Calu3 (cell line): ENCODE measurements at regions not wholly inside any gene's neighbourhood (a gene's known extent, or its start where the extent isn't known, plus 50 kb on each side); places are given as distances from the start of the nearest gene placed in this dataset.

Source experiments
- BruUV-seq: library from RNA; stranded (reverse); fragments of 400-500 nt; replicated peaks from 2 replicates; lab custom pipeline; 2021; lab: Mats Ljungman, UMichigan
- CTCF ChIA-PET: fragments of 300-600 bp; sonication (Branson Sonifier 250); formaldehyde crosslinking; loops from one replicate; lab custom pipeline; 2022; ENCODE audit warnings: antibody characterized with exemption; lab: Charles Lee
- DNase-seq: peaks from one replicate; pipeline ENCODE4 v3.0.0; 2022
- H3K27ac Mint-ChIP-seq: one replicate; pipeline ENCODE4 v1.8.0; 2022; ENCODE audit warnings: mixed read lengths; ENCODE audit not compliant: unreplicated experiment
- H3K27me3 Mint-ChIP-seq: one replicate; pipeline ENCODE4 v1.8.0; 2022; ENCODE audit warnings: mixed read lengths; ENCODE audit not compliant: unreplicated experiment
- H3K36me3 Mint-ChIP-seq: one replicate; pipeline ENCODE4 v1.8.0; 2022; ENCODE audit warnings: mild to moderate bottlenecking, moderate library complexity, mixed read lengths; ENCODE audit not compliant: insufficient read depth, unreplicated experiment
- H3K4me1 Mint-ChIP-seq: one replicate; pipeline ENCODE4 v1.8.0; 2022; ENCODE audit warnings: mild to moderate bottlenecking, low read depth, mixed read lengths; ENCODE audit not compliant: unreplicated experiment
- H3K4me3 Mint-ChIP-seq: one replicate; pipeline ENCODE4 v1.8.0; 2022; ENCODE audit warnings: mild to moderate bottlenecking, low read depth, moderate library complexity, mixed read lengths; ENCODE audit not compliant: unreplicated experiment
- H3K9me3 Mint-ChIP-seq: one replicate; pipeline ENCODE4 v1.8.0; 2022; ENCODE audit warnings: low read depth, mixed read lengths; ENCODE audit not compliant: unreplicated experiment
- CTCF ChIP-seq: fragments of 200-600 bp; IDR thresholded peaks from one replicate; pipeline ENCODE4 v1.8.0; 2022; ENCODE audit warnings: antibody characterized with exemption; ENCODE audit not compliant: unreplicated experiment
- intact Hi-C: fragments of 100-400 bp; cut with micrococcal nuclease; formaldehyde crosslinking; loops from one replicate; pipeline ENCODE4 v1.10.0; 2022; ENCODE audit not compliant: unreplicated experiment

- CTCF ChIA-PET = interaction anchor here (0.5 to 0.7 kb wide), 4 partner anchors 8 to 566 kb away, joined by 3 to 4 read pairs (median 4); no protein-coding TSS in a partner anchor
- TF ChIP-seq CTCF = no peak
Measured at GRCh38 chr12:111214401-111214800, 154.5 kb downstream of the PHETA1 start.

GRCh38 chr12:111213561-111213960 is 155.3 kb downstream of the PHETA1 start:
- no peaks in the 10 kb centered on the region for H3K4me1 Mint-ChIP-seq
- H3K27me3 Mint-ChIP-seq = peaks cover 91% of the 10 kb centered on the region

More at GRCh38 chr12:111214401-111214800, 154.5 kb downstream of the PHETA1 start:
- intact Hi-C loops = no loop called here
- Mint-ChIP-seq H3K4me3 (no peak overlapping the region), H3K27me3 (peaks cover 94% of the 10 kb centered on the region), H3K36me3 (no peaks in the 10 kb centered on the region), H3K27ac (no peak overlapping the region), H3K4me1 (no peaks in the 10 kb centered on the region), H3K9me3 (no peaks in the 10 kb centered on the region)
- no TSS peak for BruUV-seq
- no peak for DNase-seq

GRCh38 chr12:111212814-111213456 is 156.0 kb downstream of the PHETA1 start:
- CTCF ChIA-PET = no interaction called here
- no peak for TF ChIP-seq CTCF
- Mint-ChIP-seq H3K27me3 (peaks cover 91% of the 10 kb centered on the region), H3K4me3 (no peak overlapping the region), H3K4me1 (no peaks in the 10 kb centered on the region), H3K36me3 (no peaks in the 10 kb centered on the region), H3K9me3 (no peaks in the 10 kb centered on the region), H3K27ac (no peak overlapping the region)
- DNase-seq = no peak
- intact Hi-C loops = no loop called here
- BruUV-seq = no TSS peak

More at GRCh38 chr12:111213561-111213960, 155.3 kb downstream of the PHETA1 start:
- no peak overlapping the region for H3K27ac Mint-ChIP-seq
- intact Hi-C loops = no loop called here
- no peak for DNase-seq
- H3K36me3 Mint-ChIP-seq = no peaks in the 10 kb centered on the region
- CTCF ChIA-PET = interaction anchor here (0.7 kb wide), 1 partner anchor 9 kb away, joined by 3 read pairs; no protein-coding TSS in a partner anchor
- H3K4me3 Mint-ChIP-seq = no peak overlapping the region
- TF ChIP-seq CTCF = no peak
- H3K9me3 Mint-ChIP-seq = no peaks in the 10 kb centered on the region
- BruUV-seq = no TSS peak

- no TSS peak for BruUV-seq
- CTCF ChIA-PET = no interaction called here
- Mint-ChIP-seq H3K4me1 (no peaks in the 10 kb centered on the region), H3K9me3 (no peaks in the 10 kb centered on the region), H3K27ac (no peak overlapping the region), H3K36me3 (no peaks in the 10 kb centered on the region), H3K27me3 (peaks cover 91% of the 10 kb centered on the region), H3K4me3 (no peak overlapping the region)
- intact Hi-C loops = no loop called here
- no peak for DNase-seq
- TF ChIP-seq CTCF = no peak
Measured at GRCh38 chr12:111211910-111212757, 156.8 kb downstream of the PHETA1 start.
